ENCODE measurements at regions not wholly inside any gene's neighbourhood (a gene's known extent, or its start where the extent isn't known, plus 50 kb on each side); places are given as distances from the start of the nearest gene placed in this dataset.

- H3K4me1 Mint-ChIP-seq, result no peaks in the 10 kb centered on the region
- no peak for ATAC-seq (replicated peaks; ENCODE audit: extremely low read depth, poor library complexity, severe bottlenecking)
- H3K4me3 Mint-ChIP-seq, result no peak overlapping the region
- no peak for DNase-seq (ENCODE audit: low spot score in 2 of 2)
- H3K9me3 Mint-ChIP-seq, result peaks cover 32% of the 10 kb centered on the region
- H3K36me3 Mint-ChIP-seq (ENCODE audit: insufficient read depth), result no peaks in the 10 kb centered on the region
- no peaks in the 10 kb centered on the region for H3K27me3 Mint-ChIP-seq
- H3K27ac Mint-ChIP-seq (ENCODE audit: low read depth), result no peak overlapping the region
Observed at GRCh38 chr18:38460657-38461056, 895.1 kb upstream of the CELF4 start.

GRCh38 chr18:38459131-38459994 is 893.8 kb upstream of the CELF4 start:
- peaks cover 24% of the 10 kb centered on the region for H3K9me3 Mint-ChIP-seq
- DNase-seq (ENCODE audit: low spot score in 2 of 2), result no peak
- H3K4me3 Mint-ChIP-seq, result no peak overlapping the region
- H3K36me3 Mint-ChIP-seq (ENCODE audit: insufficient read depth), result no peaks in the 10 kb centered on the region
- no peaks in the 10 kb centered on the region for H3K27me3 Mint-ChIP-seq
- no peaks in the 10 kb centered on the region for H3K4me1 Mint-ChIP-seq
- no peak for ATAC-seq (replicated peaks; ENCODE audit: extremely low read depth, poor library complexity, severe bottlenecking)
- H3K27ac Mint-ChIP-seq (ENCODE audit: low read depth), result no peak overlapping the region

GRCh38 chr18:38458698-38459097 is 893.1 kb upstream of the CELF4 start:
- Mint-ChIP-seq H3K4me1 (no peaks in the 10 kb centered on the region), H3K36me3 (ENCODE audit: insufficient read depth) (no peaks in the 10 kb centered on the region), H3K27ac (ENCODE audit: low read depth) (no peak overlapping the region), H3K27me3 (no peaks in the 10 kb centered on the region), H3K9me3 (peaks cover 20% of the 10 kb centered on the region), H3K4me3 (no peak overlapping the region)
- ATAC-seq (replicated peaks; ENCODE audit: extremely low read depth, poor library complexity, severe bottlenecking) (no peak), DNase-seq (ENCODE audit: low spot score in 2 of 2) (no peak)

GRCh38 chr18:38456253-38456652 is 890.7 kb upstream of the CELF4 start:
- no peaks in the 10 kb centered on the region for H3K27me3 Mint-ChIP-seq

GRCh38 chr18:38454764-38455469 is 889.3 kb upstream of the CELF4 start:
- Mint-ChIP-seq H3K9me3 (peaks cover 12% of the 10 kb centered on the region), H3K27ac (ENCODE audit: low read depth) (no peak overlapping the region), H3K4me1 (no peaks in the 10 kb centered on the region), H3K36me3 (ENCODE audit: insufficient read depth) (no peaks in the 10 kb centered on the region), H3K27me3 (no peaks in the 10 kb centered on the region), H3K4me3 (no peak overlapping the region)
- DNase-seq (ENCODE audit: low spot score in 2 of 2) (no peak), ATAC-seq (replicated peaks; ENCODE audit: extremely low read depth, poor library complexity, severe bottlenecking) (no peak)

More at GRCh38 chr18:38456253-38456652, 890.7 kb upstream of the CELF4 start:
- no peak for ATAC-seq (replicated peaks; ENCODE audit: extremely low read depth, poor library complexity, severe bottlenecking)
- Mint-ChIP-seq H3K4me1 (no peaks in the 10 kb centered on the region), H3K4me3 (no peak overlapping the region), H3K27ac (ENCODE audit: low read depth) (no peak overlapping the region), H3K9me3 (peaks cover 10% of the 10 kb centered on the region), H3K36me3 (ENCODE audit: insufficient read depth) (no peaks in the 10 kb centered on the region)
- no peak for DNase-seq (ENCODE audit: low spot score in 2 of 2)

- Mint-ChIP-seq H3K36me3 (ENCODE audit: insufficient read depth) (no peaks in the 10 kb centered on the region), H3K4me1 (no peaks in the 10 kb centered on the region), H3K27ac (ENCODE audit: low read depth) (no peak overlapping the region), H3K4me3 (no peak overlapping the region), H3K9me3 (peaks cover 12% of the 10 kb centered on the region), H3K27me3 (no peaks in the 10 kb centered on the region)
- ATAC-seq (replicated peaks; ENCODE audit: extremely low read depth, poor library complexity, severe bottlenecking), result no peak
- DNase-seq (ENCODE audit: low spot score in 2 of 2), result no peak
Observed at GRCh38 chr18:38453880-38454279, 888.3 kb upstream of the CELF4 start.

- Mint-ChIP-seq H3K27me3 (no peaks in the 10 kb centered on the region), H3K4me1 (no peaks in the 10 kb centered on the region), H3K9me3 (peaks cover 11% of the 10 kb centered on the region), H3K27ac (ENCODE audit: low read depth) (no peak overlapping the region), H3K4me3 (no peak overlapping the region), H3K36me3 (ENCODE audit: insufficient read depth) (no peaks in the 10 kb centered on the region)
- DNase-seq (ENCODE audit: low spot score in 2 of 2) (no peak), ATAC-seq (replicated peaks; ENCODE audit: extremely low read depth, poor library complexity, severe bottlenecking) (no peak)
Observed at GRCh38 chr18:38450876-38451275, 885.3 kb upstream of the CELF4 start.

- no peaks in the 10 kb centered on the region for H3K4me1 Mint-ChIP-seq
- H3K9me3 Mint-ChIP-seq, result peaks cover 14% of the 10 kb centered on the region
- DNase-seq (ENCODE audit: low spot score in 2 of 2) (no peak), ATAC-seq (replicated peaks; ENCODE audit: extremely low read depth, poor library complexity, severe bottlenecking) (no peak)
- no peaks in the 10 kb centered on the region for H3K36me3 Mint-ChIP-seq (ENCODE audit: insufficient read depth)
- no peak overlapping the region for H3K27ac Mint-ChIP-seq (ENCODE audit: low read depth)
- no peak overlapping the region for H3K4me3 Mint-ChIP-seq
- H3K27me3 Mint-ChIP-seq, result no peaks in the 10 kb centered on the region
Observed at GRCh38 chr18:38445804-38446145, 880.2 kb upstream of the CELF4 start.

- H3K36me3 Mint-ChIP-seq (ENCODE audit: insufficient read depth), result no peaks in the 10 kb centered on the region
- H3K9me3 Mint-ChIP-seq, result peaks cover 14% of the 10 kb centered on the region
- no peaks in the 10 kb centered on the region for H3K27me3 Mint-ChIP-seq
- H3K4me1 Mint-ChIP-seq, result no peaks in the 10 kb centered on the region
- H3K27ac Mint-ChIP-seq (ENCODE audit: low read depth), result no peak overlapping the region
- H3K4me3 Mint-ChIP-seq, result no peak overlapping the region
- ATAC-seq (replicated peaks; ENCODE audit: extremely low read depth, poor library complexity, severe bottlenecking), result no peak
- no peak for DNase-seq (ENCODE audit: low spot score in 2 of 2)
Observed at GRCh38 chr18:38444971-38445803, 879.6 kb upstream of the CELF4 start.

GRCh38 chr18:38427736-38428135 is 862.1 kb upstream of the CELF4 start:
- Mint-ChIP-seq H3K36me3 (ENCODE audit: insufficient read depth) (no peaks in the 10 kb centered on the region), H3K4me3 (no peak overlapping the region), H3K27me3 (no peaks in the 10 kb centered on the region), H3K27ac (ENCODE audit: low read depth) (no peak overlapping the region), H3K9me3 (peaks cover 21% of the 10 kb centered on the region), H3K4me1 (no peaks in the 10 kb centered on the region)
- ATAC-seq (replicated peaks; ENCODE audit: extremely low read depth, poor library complexity, severe bottlenecking) (no peak), DNase-seq (ENCODE audit: low spot score in 2 of 2) (no peak)

- no peaks in the 10 kb centered on the region for H3K4me1 Mint-ChIP-seq
- no peak for DNase-seq (ENCODE audit: low spot score in 2 of 2)
- H3K36me3 Mint-ChIP-seq (ENCODE audit: insufficient read depth), result no peaks in the 10 kb centered on the region
- H3K27me3 Mint-ChIP-seq, result no peaks in the 10 kb centered on the region
- no peak overlapping the region for H3K4me3 Mint-ChIP-seq
- ATAC-seq (replicated peaks; ENCODE audit: extremely low read depth, poor library complexity, severe bottlenecking), result no peak
- H3K9me3 Mint-ChIP-seq, result peaks cover 21% of the 10 kb centered on the region
- H3K27ac Mint-ChIP-seq (ENCODE audit: low read depth), result no peak overlapping the region
Observed at GRCh38 chr18:38427234-38427633, 861.6 kb upstream of the CELF4 start.

GRCh38 chr18:38421872-38422615 is 856.4 kb upstream of the CELF4 start:
- H3K9me3 Mint-ChIP-seq, result peaks cover 8% of the 10 kb centered on the region
- H3K4me3 Mint-ChIP-seq, result no peak overlapping the region
- H3K4me1 Mint-ChIP-seq, result no peaks in the 10 kb centered on the region
- ATAC-seq (replicated peaks; ENCODE audit: extremely low read depth, poor library complexity, severe bottlenecking), result no peak
- no peaks in the 10 kb centered on the region for H3K27me3 Mint-ChIP-seq
- H3K36me3 Mint-ChIP-seq (ENCODE audit: insufficient read depth), result no peaks in the 10 kb centered on the region
- no peak overlapping the region for H3K27ac Mint-ChIP-seq (ENCODE audit: low read depth)
- no peak for DNase-seq (ENCODE audit: low spot score in 2 of 2)

Data from central memory CD8-positive, alpha-beta T cell (primary cell).